PC-3 (cell line): ENCODE measurements at regions not wholly inside any gene's neighbourhood (a gene's known extent, or its start where the extent isn't known, plus 50 kb on each side); places are given as distances from the start of the nearest gene placed in this dataset.

Experiments
- ATAC-seq: fragments of 200-7000 bp; cut with Tn5 transposase; 2 replicates; pipeline ENCODE4 v1.9.1; 2020; ENCODE audit warnings: mild to moderate bottlenecking, moderate library complexity
- BruUV-seq: library from RNA; stranded (reverse); fragments of 400-500 nt; replicated peaks from 2 replicates; lab custom pipeline; 2021; lab: Mats Ljungman, UMichigan
- CTCF ChIA-PET: fragments of 300-600 bp; sonication (Branson Sonifier 250); formaldehyde crosslinking; loops from one replicate; lab custom pipeline; 2022; ENCODE audit warnings: antibody characterized with exemption; lab: Charles Lee
- POLR2A ChIA-PET: fragments of 300-600 bp; sonication (Branson Sonifier 250); formaldehyde crosslinking; loops from one replicate; lab custom pipeline; 2022; ENCODE audit warnings: antibody characterized with exemption; ENCODE audit not compliant: unreplicated experiment; lab: Charles Lee
- DNase-seq: peaks from one replicate; pipeline ENCODE4 v3.0.0-alpha.2; 2015
- H2AFZ ChIP-seq: fragments of 300-600 bp; sonication (generic); 2 replicates; pipeline ENCODE4 v1.6.0; 2016; ENCODE audit warnings: antibody characterized with exemption, low read length
- H3F3A ChIP-seq: fragments of 300-600 bp; sonication (generic); one replicate; pipeline ENCODE4 v1.6.0; 2017; ENCODE audit warnings: antibody characterized with exemption, low read length, control low read depth, mild to moderate bottlenecking; ENCODE audit not compliant: unreplicated experiment
- H3K27ac ChIP-seq: fragments of 300-600 bp; sonication (generic); 2 replicates; pipeline ENCODE4 v1.5.1; 2016; ENCODE audit warnings: mild to moderate bottlenecking, low read length
- H3K27me3 ChIP-seq: fragments of 300-600 bp; sonication (generic); 2 replicates; pipeline ENCODE4 v1.6.1; 2016; ENCODE audit warnings: low read length, mixed read lengths
- H3K36me3 ChIP-seq: fragments of 300-600 bp; sonication (generic); 2 replicates; pipeline ENCODE4 v1.6.1; 2016; ENCODE audit warnings: low read depth, mixed run types, low read length, mixed read lengths
- H3K4me1 ChIP-seq: fragments of 300-600 bp; sonication (generic); 2 replicates; pipeline ENCODE4 v1.5.1; 2016; ENCODE audit warnings: low read length; ENCODE audit not compliant: insufficient read depth
- H3K4me2 ChIP-seq: fragments of 300-600 bp; sonication (generic); 2 replicates; pipeline ENCODE4 v1.6.0; 2016; ENCODE audit warnings: low read length
- H3K4me3 ChIP-seq: fragments of 300-600 bp; sonication (generic); 2 replicates; pipeline ENCODE4 v1.5.1; 2016; ENCODE audit warnings: mild to moderate bottlenecking, low read length, mixed read lengths
- H3K79me2 ChIP-seq: fragments of 300-600 bp; sonication (generic); 2 replicates; pipeline ENCODE4 v1.6.1; 2017; ENCODE audit warnings: low read length, mixed read lengths
- H3K9ac ChIP-seq: fragments of 300-600 bp; sonication (generic); 2 replicates; pipeline ENCODE4 v1.6.0; 2016; ENCODE audit warnings: mild to moderate bottlenecking, low read length
- H3K9me2 ChIP-seq: fragments of 300-600 bp; sonication (generic); replicated peaks from 2 replicates; pipeline ENCODE4 v1.6.1; 2016; ENCODE audit warnings: mixed run types, low read length, mixed read lengths
- H3K9me3 ChIP-seq: fragments of 300-600 bp; sonication (generic); 2 replicates; pipeline ENCODE4 v1.6.1; 2016; ENCODE audit warnings: low read length, mixed read lengths
- H4K20me1 ChIP-seq: fragments of 300-600 bp; sonication (generic); 2 replicates; pipeline ENCODE4 v1.6.1; 2016; ENCODE audit warnings: low read length, mixed read lengths
- EZH2 ChIP-seq: fragments of 300-600 bp; sonication (generic); IDR thresholded peaks from one replicate; pipeline ENCODE4 v1.6.1; 2017; ENCODE audit warnings: antibody characterized with exemption, mild to moderate bottlenecking, low read length; ENCODE audit not compliant: unreplicated experiment
- EZH2phosphoT487 ChIP-seq: fragments of 300-600 bp; sonication (generic); IDR thresholded peaks from 2 replicates; pipeline ENCODE4 v1.6.1; 2018; ENCODE audit warnings: mild to moderate bottlenecking, antibody characterized with exemption, low read length, borderline replicate concordance
- intact Hi-C: fragments of 100-400 bp; cut with micrococcal nuclease; formaldehyde crosslinking; loops from 2 replicates; pipeline ENCODE4 v1.9.0; 2023
- TF ChIP-seq, protein P1 (sequence below): fragments of 300-600 bp; sonication (generic); conservative IDR thresholded peaks from 2 replicates; pipeline ENCODE4 v1.5.1; 2017; ENCODE audit warnings: antibody characterized with exemption, low read depth, mild to moderate bottlenecking, low read length

DNA sequence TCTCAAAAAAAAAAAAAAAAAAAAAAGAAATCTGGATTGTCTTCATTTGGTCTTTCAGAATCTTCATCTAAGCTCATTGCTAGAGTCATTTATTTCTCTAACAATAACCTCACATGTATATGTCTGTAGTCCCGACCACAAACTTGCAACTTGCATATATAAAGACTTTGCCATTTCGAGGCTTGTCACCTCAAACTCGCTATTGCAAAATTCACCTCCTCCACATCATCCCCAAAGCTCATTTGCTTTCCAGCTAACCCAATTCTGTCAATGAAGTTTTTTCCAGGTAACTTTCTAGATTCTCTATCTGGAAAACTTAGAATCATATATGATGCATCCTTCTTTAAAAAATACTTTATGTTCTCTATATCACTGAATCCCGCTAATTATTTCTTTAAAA lies 393.2 kb upstream of the ATXN7L3B start:
- BruUV-seq: no TSS peak
- no peak overlapping the region for H3K27ac ChIP-seq
- POLR2A ChIA-PET: interaction anchor here (0.6 kb wide), 1 partner anchor 101 kb away, joined by 11 read pairs; no protein-coding TSS in a partner anchor

DNA sequence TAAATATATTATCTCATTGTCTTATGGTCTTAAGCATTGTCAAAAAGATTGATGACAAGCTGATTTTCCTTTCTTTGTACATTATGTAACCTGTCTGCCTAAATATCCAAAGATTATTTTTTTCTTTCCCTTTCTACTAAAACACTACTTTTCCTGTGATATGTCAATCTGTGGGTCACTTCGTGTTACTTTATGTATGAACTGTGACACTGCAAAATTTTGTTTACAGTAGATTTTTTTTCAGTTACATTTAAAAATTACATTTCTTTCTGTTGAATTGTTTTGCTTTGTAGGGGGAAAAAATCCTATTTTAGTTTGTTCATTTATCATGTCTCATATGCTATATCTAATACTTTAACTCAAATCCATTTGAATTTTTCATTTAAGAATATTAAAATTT lies 392.3 kb upstream of the ATXN7L3B start:
- H3K9me3 ChIP-seq: no peaks in the 10 kb centered on the region
- H3K27ac ChIP-seq: no peak overlapping the region
- ChIA-PET POLR2A (no interaction called here), CTCF (no interaction called here)
- no TSS peak for BruUV-seq
- no peak overlapping the region for H2AFZ ChIP-seq
- DNase-seq: no peak
- ATAC-seq: no peak
- H3K4me1 ChIP-seq: no peaks in the 10 kb centered on the region
- H3K9me2 ChIP-seq: no peaks in the 10 kb centered on the region
- intact Hi-C loops: no loop called here
- no peaks in the 10 kb centered on the region for H3F3A ChIP-seq
- H3K36me3 ChIP-seq: no peaks in the 10 kb centered on the region
- TF ChIP-seq, protein P1, sequence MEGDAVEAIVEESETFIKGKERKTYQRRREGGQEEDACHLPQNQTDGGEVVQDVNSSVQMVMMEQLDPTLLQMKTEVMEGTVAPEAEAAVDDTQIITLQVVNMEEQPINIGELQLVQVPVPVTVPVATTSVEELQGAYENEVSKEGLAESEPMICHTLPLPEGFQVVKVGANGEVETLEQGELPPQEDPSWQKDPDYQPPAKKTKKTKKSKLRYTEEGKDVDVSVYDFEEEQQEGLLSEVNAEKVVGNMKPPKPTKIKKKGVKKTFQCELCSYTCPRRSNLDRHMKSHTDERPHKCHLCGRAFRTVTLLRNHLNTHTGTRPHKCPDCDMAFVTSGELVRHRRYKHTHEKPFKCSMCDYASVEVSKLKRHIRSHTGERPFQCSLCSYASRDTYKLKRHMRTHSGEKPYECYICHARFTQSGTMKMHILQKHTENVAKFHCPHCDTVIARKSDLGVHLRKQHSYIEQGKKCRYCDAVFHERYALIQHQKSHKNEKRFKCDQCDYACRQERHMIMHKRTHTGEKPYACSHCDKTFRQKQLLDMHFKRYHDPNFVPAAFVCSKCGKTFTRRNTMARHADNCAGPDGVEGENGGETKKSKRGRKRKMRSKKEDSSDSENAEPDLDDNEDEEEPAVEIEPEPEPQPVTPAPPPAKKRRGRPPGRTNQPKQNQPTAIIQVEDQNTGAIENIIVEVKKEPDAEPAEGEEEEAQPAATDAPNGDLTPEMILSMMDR: no peak
- TF ChIP-seq EZH2phosphoT487: no peak
- no peak for TF ChIP-seq EZH2
- H3K9ac ChIP-seq: no peak overlapping the region
- no peaks in the 10 kb centered on the region for H3K27me3 ChIP-seq
- no peaks in the 10 kb centered on the region for H4K20me1 ChIP-seq
- no peak overlapping the region for H3K4me3 ChIP-seq
- H3K79me2 ChIP-seq: no peaks in the 10 kb centered on the region
- H3K4me2 ChIP-seq: no peak overlapping the region

More for the DNA sequence above, 393.2 kb upstream of the ATXN7L3B start:
- Histone ChIP-seq H3K4me3 (no peak overlapping the region), H3K4me2 (no peak overlapping the region), H3K36me3 (no peaks in the 10 kb centered on the region), H3K79me2 (no peaks in the 10 kb centered on the region), H4K20me1 (no peaks in the 10 kb centered on the region), H3K4me1 (no peaks in the 10 kb centered on the region), H3F3A (no peaks in the 10 kb centered on the region), H3K27me3 (no peaks in the 10 kb centered on the region), H3K9me2 (no peaks in the 10 kb centered on the region), H3K9me3 (no peaks in the 10 kb centered on the region), H3K9ac (no peak overlapping the region), H2AFZ (no peak overlapping the region)
- intact Hi-C loops: no loop called here
- DNase-seq: no peak
- TF ChIP-seq EZH2phosphoT487: no peak
- TF ChIP-seq, protein P1: no peak
- no peak for TF ChIP-seq EZH2
- CTCF ChIA-PET: no interaction called here
- no peak for ATAC-seq

DNA sequence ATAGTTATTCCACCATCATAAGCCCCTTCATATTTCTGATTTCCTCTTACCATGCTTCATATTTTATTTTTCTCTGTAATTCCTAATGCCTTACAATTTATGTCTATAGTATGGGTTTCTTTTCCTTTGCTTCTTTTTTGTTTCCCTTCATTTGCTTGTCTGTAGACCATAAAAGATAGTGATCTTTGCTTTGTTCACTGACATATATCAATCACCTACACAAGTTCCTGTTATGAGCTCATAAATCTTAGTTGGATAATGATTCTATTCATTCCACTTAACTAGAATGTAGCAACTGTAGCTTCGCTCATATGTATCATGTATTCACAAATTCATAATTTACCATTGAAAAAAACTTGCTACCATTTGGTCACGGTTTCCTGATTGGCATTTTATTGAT lies 388.8 kb upstream of the ATXN7L3B start:
- Histone ChIP-seq H3K27me3 (no peaks in the 10 kb centered on the region), H2AFZ (no peak overlapping the region), H3K79me2 (no peaks in the 10 kb centered on the region), H3K9me3 (no peaks in the 10 kb centered on the region), H3K36me3 (no peaks in the 10 kb centered on the region), H3K27ac (no peak overlapping the region), H3K9ac (no peak overlapping the region), H3K9me2 (no peaks in the 10 kb centered on the region), H3K4me2 (no peak overlapping the region), H3K4me1 (no peaks in the 10 kb centered on the region), H4K20me1 (no peaks in the 10 kb centered on the region), H3K4me3 (no peak overlapping the region), H3F3A (no peaks in the 10 kb centered on the region)
- no peak for TF ChIP-seq EZH2phosphoT487
- no peak for TF ChIP-seq EZH2
- TF ChIP-seq, protein P1: no peak
- DNase-seq (no peak), ATAC-seq (no peak)
- ChIA-PET CTCF (no interaction called here), POLR2A (no interaction called here)
- no TSS peak for BruUV-seq
- intact Hi-C loops: no loop called here
